Thymus (tissue), 11 donors: ENCODE measurements at regions not wholly inside any gene's neighbourhood (a gene's known extent, or its start where the extent isn't known, plus 50 kb on each side); places are given as distances from the start of the nearest gene placed in this dataset.
"Not testable (repeated sequence)": the region's sequence is repeated elsewhere in the genome, so short reads cannot be mapped to it uniquely, and the experiment has no call there.

ENCODE experiments used
- DNase-seq, 9 donors: peaks; one replicate each; pipeline ENCODE4 v3.0.0-alpha.2; 2013; ENCODE audit warnings: low spot score in 9 of 9, low read depth in 6 of 9, missing footprints in 1 of 9
- H3K27ac ChIP-seq, 2 donors: one replicate each; pipeline ENCODE4 v1.5.1; 2013; ENCODE audit warnings: control low read depth in 1 of 2, low read depth in 1 of 2, low read length in 1 of 2, mild to moderate bottlenecking in 1 of 2, moderate library complexity in 1 of 2
- H3K27me3 ChIP-seq, 2 donors: one replicate each; pipeline ENCODE4 v1.5.1; 2013; ENCODE audit warnings: low read length in 1 of 2; ENCODE audit not compliant: control insufficient read depth in 2 of 2, insufficient read depth in 1 of 2
- H3K36me3 ChIP-seq, 2 donors: one replicate each; pipeline ENCODE4 v1.5.1; 2013; ENCODE audit warnings: low read length in 1 of 2, mild to moderate bottlenecking in 1 of 2, moderate library complexity in 1 of 2; ENCODE audit not compliant: control insufficient read depth in 2 of 2, insufficient read depth in 2 of 2
- H3K4me1 ChIP-seq, 2 donors: one replicate each; pipeline ENCODE4 v1.5.1; 2013; ENCODE audit warnings: low read length in 2 of 2; ENCODE audit not compliant: control insufficient read depth in 2 of 2, insufficient read depth in 2 of 2
- H3K4me3 ChIP-seq, 2 donors: one replicate each; pipeline ENCODE4 v1.5.1; 2013; ENCODE audit warnings: low read length in 2 of 2, control low read depth in 1 of 2, mild to moderate bottlenecking in 1 of 2
- H3K9me3 ChIP-seq, 2 donors: one replicate each; pipeline ENCODE4 v1.5.1; 2013; ENCODE audit warnings: low read length in 1 of 2, mild to moderate bottlenecking in 1 of 2; ENCODE audit not compliant: control insufficient read depth in 2 of 2, insufficient read depth in 1 of 2
- whole genome bisulfite sequencing: extraction: QIAGEN DNeasy Blood & Tissue Kit; methylation state at CpG from one replicate; pipeline ENCODE4 v1.1.7; 2013; 5-methylcytosine and 5-hydroxymethylcytosine counted together
- donor health status: healthy.

- H3K9me3 ChIP-seq = no peaks in the 10 kb centered on the region
- no peaks in the 10 kb centered on the region for H3K4me1 ChIP-seq
- WGBS = 91% methylated on average over 1 of the region's 1 CpG
- DNase-seq = no peak
- no peak overlapping the region for H3K4me3 ChIP-seq
- no peaks in the 10 kb centered on the region for H3K27me3 ChIP-seq
- no peak overlapping the region for H3K27ac ChIP-seq
- no peaks in the 10 kb centered on the region for H3K36me3 ChIP-seq
Measured at GRCh38 chr12:91461061-91461460, 278.4 kb upstream of the DCN start.

GRCh38 chr12:91460469-91460868 lies 277.9 kb upstream of the DCN start:
- WGBS = 89% methylated on average over 1 of the region's 1 CpG

GRCh38 chr12:91455321-91455720 lies 272.7 kb upstream of the DCN start:
- DNase-seq = no peak
- Histone ChIP-seq H3K36me3 (no peaks in the 10 kb centered on the region), H3K27ac (no peak overlapping the region), H3K4me1 (no peaks in the 10 kb centered on the region), H3K4me3 (no peak overlapping the region), H3K9me3 (no peaks in the 10 kb centered on the region), H3K27me3 (no peaks in the 10 kb centered on the region)
- WGBS = 73% methylated on average over 5 of the region's 5 CpGs

More at GRCh38 chr12:91460469-91460868, 277.9 kb upstream of the DCN start:
- H3K4me3 ChIP-seq = no peak overlapping the region
- no peaks in the 10 kb centered on the region for H3K4me1 ChIP-seq
- no peak for DNase-seq
- no peaks in the 10 kb centered on the region for H3K9me3 ChIP-seq
- no peaks in the 10 kb centered on the region for H3K27me3 ChIP-seq
- H3K27ac ChIP-seq = no peak overlapping the region
- H3K36me3 ChIP-seq = no peaks in the 10 kb centered on the region

- no peaks in the 10 kb centered on the region for H3K27me3 ChIP-seq
- no peaks in the 10 kb centered on the region for H3K36me3 ChIP-seq
- WGBS = 61% methylated on average over 2 of the region's 2 CpGs
- no peak overlapping the region for H3K4me3 ChIP-seq
- no peak for DNase-seq
- no peaks in the 10 kb centered on the region for H3K9me3 ChIP-seq
- no peaks in the 10 kb centered on the region for H3K4me1 ChIP-seq
- H3K27ac ChIP-seq = no peak overlapping the region
Measured at GRCh38 chr12:91454179-91454578, 271.6 kb upstream of the DCN start.

- DNase-seq, H3K9me3 ChIP-seq, H3K4me3 ChIP-seq, H3K36me3 ChIP-seq, H3K4me1 ChIP-seq, H3K27me3 ChIP-seq, H3K27ac ChIP-seq: not testable (repeated sequence)
- WGBS = no CpG with 5 or more reads among the region's 2 CpGs
Measured at GRCh38 chr12:91452464-91452863, 269.8 kb upstream of the DCN start.

- Histone ChIP-seq H3K36me3 (no peaks in the 10 kb centered on the region), H3K4me3 (no peak overlapping the region), H3K27me3 (no peaks in the 10 kb centered on the region), H3K27ac (no peak overlapping the region), H3K4me1 (no peaks in the 10 kb centered on the region), H3K9me3 (no peaks in the 10 kb centered on the region)
- 92% methylated on average over 3 of the region's 3 CpGs for WGBS
- no peak for DNase-seq
Measured at GRCh38 chr12:91441993-91442952, 259.7 kb upstream of the DCN start.

GRCh38 chr12:91441246-91441645 lies 258.6 kb upstream of the DCN start:
- Histone ChIP-seq H3K4me1 (no peaks in the 10 kb centered on the region), H3K27ac (no peak overlapping the region), H3K9me3 (no peaks in the 10 kb centered on the region), H3K4me3 (no peak overlapping the region), H3K36me3 (no peaks in the 10 kb centered on the region), H3K27me3 (no peaks in the 10 kb centered on the region)
- DNase-seq = no peak
- 95% methylated on average over 4 of the region's 4 CpGs for WGBS

GRCh38 chr12:91434081-91434480 lies 251.5 kb upstream of the DCN start:
- H3K4me3 ChIP-seq = no peak overlapping the region
- 97% methylated on average over 1 of the region's 1 CpG for WGBS
- no peaks in the 10 kb centered on the region for H3K4me1 ChIP-seq
- no peak for DNase-seq
- H3K36me3 ChIP-seq = no peaks in the 10 kb centered on the region
- no peaks in the 10 kb centered on the region for H3K27me3 ChIP-seq
- no peaks in the 10 kb centered on the region for H3K9me3 ChIP-seq
- H3K27ac ChIP-seq = no peak overlapping the region

- Histone ChIP-seq H3K4me3 (no peak overlapping the region), H3K36me3 (no peaks in the 10 kb centered on the region), H3K27ac (no peak overlapping the region), H3K27me3 (no peaks in the 10 kb centered on the region), H3K9me3 (no peaks in the 10 kb centered on the region), H3K4me1 (no peaks in the 10 kb centered on the region)
- WGBS = 81% methylated on average over 1 of the region's 1 CpG
- no peak for DNase-seq
Measured at GRCh38 chr12:91432755-91433154, 250.1 kb upstream of the DCN start.
